Neural cell (in vitro differentiated cells): ENCODE measurements at regions not wholly inside any gene's neighbourhood (a gene's known extent, or its start where the extent isn't known, plus 50 kb on each side); places are given as distances from the start of the nearest gene placed in this dataset.

ENCODE experiments used
- H2AFZ ChIP-seq: fragments of 200-600, 300-800 bp; sonication (generic), shearing (Covaris generic); 2 replicates; pipeline ENCODE4 v1.6.0; 2014; ENCODE audit warnings: low read depth, mild to moderate bottlenecking, antibody characterized with exemption, low read length, moderate library complexity
- H3F3A ChIP-seq: fragments of 200-600 bp; shearing (Covaris generic); 2 replicates; pipeline ENCODE4 v1.6.1; 2016; ENCODE audit warnings: mild to moderate bottlenecking, moderate library complexity, mixed read lengths, antibody characterized with exemption, low read length; ENCODE audit not compliant: insufficient read depth, poor library complexity, severe bottlenecking
- H3K27ac ChIP-seq: fragments of 200-600, 300-800 bp; sonication (generic), shearing (Covaris generic); 2 replicates; pipeline ENCODE4 v1.5.1; 2014; ENCODE audit warnings: mild to moderate bottlenecking, low read length, moderate library complexity
- H3K27me3 ChIP-seq: fragments of 300-800, 200-600 bp; sonication (generic), shearing (Covaris generic); 2 replicates; pipeline ENCODE4 v1.6.0; 2014; ENCODE audit warnings: mild to moderate bottlenecking, low read depth, low read length, moderate library complexity; ENCODE audit not compliant: insufficient read depth
- H3K36me3 ChIP-seq: fragments of 300-800, 200-600 bp; sonication (generic), shearing (Covaris generic); 2 replicates; pipeline ENCODE4 v1.5.1; 2014; ENCODE audit warnings: mild to moderate bottlenecking, antibody characterized with exemption, low read length, moderate library complexity; ENCODE audit not compliant: insufficient read depth
- H3K4me2 ChIP-seq: fragments of 300-800, 200-600 bp; sonication (generic), shearing (Covaris generic); 2 replicates; pipeline ENCODE4 v1.6.0; 2014; ENCODE audit warnings: mild to moderate bottlenecking, low read length
- H3K4me3 ChIP-seq: fragments of 300-800, 200-600 bp; sonication (generic), shearing (Covaris generic); 2 replicates; pipeline ENCODE4 v1.5.1; 2014; ENCODE audit warnings: mild to moderate bottlenecking, low read length, moderate library complexity
- H3K79me2 ChIP-seq: fragments of 200-600 bp; shearing (Covaris generic); replicated peaks from 2 replicates; pipeline ENCODE4 v1.6.0; 2014; ENCODE audit warnings: mild to moderate bottlenecking, low read length, moderate library complexity; ENCODE audit not compliant: insufficient read depth
- H3K9ac ChIP-seq: fragments of 300-800, 200-600 bp; sonication (generic), shearing (Covaris generic); 2 replicates; pipeline ENCODE4 v1.6.1; 2016; ENCODE audit warnings: mild to moderate bottlenecking, low read length, mixed read lengths
- H3K9me2 ChIP-seq: fragments of 200-600 bp; shearing (Covaris generic); 2 replicates; pipeline ENCODE4 v1.6.1; 2016; ENCODE audit warnings: mild to moderate bottlenecking, low read length, mixed read lengths; ENCODE audit not compliant: insufficient read depth
- H3K9me3 ChIP-seq: fragments of 200-600, 300-800 bp; sonication (generic), shearing (Covaris generic); 2 replicates; pipeline ENCODE4 v1.6.1; 2016; ENCODE audit warnings: mild to moderate bottlenecking, mixed run types, low read length, moderate library complexity, mixed read lengths
- H4K20me1 ChIP-seq: fragments of 200-600 bp; shearing (Covaris generic); 2 replicates; pipeline ENCODE4 v1.6.1; 2016; ENCODE audit warnings: mild to moderate bottlenecking, mixed run types; ENCODE audit not compliant: insufficient read depth
- EP300 ChIP-seq: fragments of 450-650 bp; conservative IDR thresholded peaks from 2 replicates; pipeline ENCODE4 v1.6.1; 2014; ENCODE audit warnings: antibody characterized with exemption, mild to moderate bottlenecking, moderate library complexity; ENCODE audit not compliant: poor library complexity, severe bottlenecking
- EZH2 ChIP-seq: fragments of 200-600, 300-800 bp; shearing (Covaris generic), sonication (generic); IDR thresholded peaks from 2 replicates; pipeline ENCODE4 v1.6.1; 2014; ENCODE audit warnings: antibody characterized with exemption, low read length, borderline replicate concordance, mild to moderate bottlenecking; ENCODE audit not compliant: insufficient read depth, poor library complexity, severe bottlenecking
- MXI1 ChIP-seq: fragments of 450-650 bp; conservative IDR thresholded peaks from 2 replicates; pipeline ENCODE4 v1.6.1; 2014; ENCODE audit warnings: antibody characterized with exemption, mild to moderate bottlenecking; ENCODE audit not compliant: poor library complexity, severe bottlenecking
- POLR2AphosphoS5 ChIP-seq: IDR thresholded peaks from 2 replicates; pipeline ENCODE4 v1.6.1; 2012
- RAD21 ChIP-seq: fragments of 450-650 bp; conservative IDR thresholded peaks from 2 replicates; pipeline ENCODE4 v1.6.1; 2014; ENCODE audit warnings: antibody characterized with exemption, mild to moderate bottlenecking, moderate library complexity
- SMC3 ChIP-seq: fragments of 450-650 bp; conservative IDR thresholded peaks from 2 replicates; pipeline ENCODE4 v1.6.1; 2014; ENCODE audit warnings: antibody characterized with exemption, mild to moderate bottlenecking, moderate library complexity; ENCODE audit not compliant: poor library complexity
- TAF1 ChIP-seq: IDR thresholded peaks from 2 replicates; pipeline ENCODE4 v1.6.1; 2012; ENCODE audit warnings: low read depth
- TF ChIP-seq, protein P1 (sequence below): IDR thresholded peaks from 2 replicates; pipeline ENCODE4 v1.6.1; 2012; ENCODE audit warnings: borderline replicate concordance
- TF ChIP-seq, protein P2 (sequence below): fragments of 450-650 bp; IDR thresholded peaks from 2 replicates; pipeline ENCODE4 v1.5.1; 2014; ENCODE audit warnings: antibody characterized with exemption, mild to moderate bottlenecking, moderate library complexity; ENCODE audit not compliant: poor library complexity, severe bottlenecking

- H3K36me3 ChIP-seq = no peaks in the 10 kb centered on the region
- H3K27me3 ChIP-seq = no peaks in the 10 kb centered on the region
- no peaks in the 10 kb centered on the region for H3K79me2 ChIP-seq
- TF ChIP-seq EP300 = no peak
- TF ChIP-seq RAD21 = no peak
- TF ChIP-seq, protein P1, sequence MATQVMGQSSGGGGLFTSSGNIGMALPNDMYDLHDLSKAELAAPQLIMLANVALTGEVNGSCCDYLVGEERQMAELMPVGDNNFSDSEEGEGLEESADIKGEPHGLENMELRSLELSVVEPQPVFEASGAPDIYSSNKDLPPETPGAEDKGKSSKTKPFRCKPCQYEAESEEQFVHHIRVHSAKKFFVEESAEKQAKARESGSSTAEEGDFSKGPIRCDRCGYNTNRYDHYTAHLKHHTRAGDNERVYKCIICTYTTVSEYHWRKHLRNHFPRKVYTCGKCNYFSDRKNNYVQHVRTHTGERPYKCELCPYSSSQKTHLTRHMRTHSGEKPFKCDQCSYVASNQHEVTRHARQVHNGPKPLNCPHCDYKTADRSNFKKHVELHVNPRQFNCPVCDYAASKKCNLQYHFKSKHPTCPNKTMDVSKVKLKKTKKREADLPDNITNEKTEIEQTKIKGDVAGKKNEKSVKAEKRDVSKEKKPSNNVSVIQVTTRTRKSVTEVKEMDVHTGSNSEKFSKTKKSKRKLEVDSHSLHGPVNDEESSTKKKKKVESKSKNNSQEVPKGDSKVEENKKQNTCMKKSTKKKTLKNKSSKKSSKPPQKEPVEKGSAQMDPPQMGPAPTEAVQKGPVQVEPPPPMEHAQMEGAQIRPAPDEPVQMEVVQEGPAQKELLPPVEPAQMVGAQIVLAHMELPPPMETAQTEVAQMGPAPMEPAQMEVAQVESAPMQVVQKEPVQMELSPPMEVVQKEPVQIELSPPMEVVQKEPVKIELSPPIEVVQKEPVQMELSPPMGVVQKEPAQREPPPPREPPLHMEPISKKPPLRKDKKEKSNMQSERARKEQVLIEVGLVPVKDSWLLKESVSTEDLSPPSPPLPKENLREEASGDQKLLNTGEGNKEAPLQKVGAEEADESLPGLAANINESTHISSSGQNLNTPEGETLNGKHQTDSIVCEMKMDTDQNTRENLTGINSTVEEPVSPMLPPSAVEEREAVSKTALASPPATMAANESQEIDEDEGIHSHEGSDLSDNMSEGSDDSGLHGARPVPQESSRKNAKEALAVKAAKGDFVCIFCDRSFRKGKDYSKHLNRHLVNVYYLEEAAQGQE = no peak
- TF ChIP-seq MXI1 = no peak
- no peak for TF ChIP-seq TAF1
- TF ChIP-seq POLR2AphosphoS5 = no peak
- no peak for TF ChIP-seq SMC3
- TF ChIP-seq, protein P2, sequence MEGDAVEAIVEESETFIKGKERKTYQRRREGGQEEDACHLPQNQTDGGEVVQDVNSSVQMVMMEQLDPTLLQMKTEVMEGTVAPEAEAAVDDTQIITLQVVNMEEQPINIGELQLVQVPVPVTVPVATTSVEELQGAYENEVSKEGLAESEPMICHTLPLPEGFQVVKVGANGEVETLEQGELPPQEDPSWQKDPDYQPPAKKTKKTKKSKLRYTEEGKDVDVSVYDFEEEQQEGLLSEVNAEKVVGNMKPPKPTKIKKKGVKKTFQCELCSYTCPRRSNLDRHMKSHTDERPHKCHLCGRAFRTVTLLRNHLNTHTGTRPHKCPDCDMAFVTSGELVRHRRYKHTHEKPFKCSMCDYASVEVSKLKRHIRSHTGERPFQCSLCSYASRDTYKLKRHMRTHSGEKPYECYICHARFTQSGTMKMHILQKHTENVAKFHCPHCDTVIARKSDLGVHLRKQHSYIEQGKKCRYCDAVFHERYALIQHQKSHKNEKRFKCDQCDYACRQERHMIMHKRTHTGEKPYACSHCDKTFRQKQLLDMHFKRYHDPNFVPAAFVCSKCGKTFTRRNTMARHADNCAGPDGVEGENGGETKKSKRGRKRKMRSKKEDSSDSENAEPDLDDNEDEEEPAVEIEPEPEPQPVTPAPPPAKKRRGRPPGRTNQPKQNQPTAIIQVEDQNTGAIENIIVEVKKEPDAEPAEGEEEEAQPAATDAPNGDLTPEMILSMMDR = no peak
- TF ChIP-seq EZH2 = no peak
- no peaks in the 10 kb centered on the region for H3K9me2 ChIP-seq
- no peak overlapping the region for H3K4me2 ChIP-seq
- no peaks in the 10 kb centered on the region for H4K20me1 ChIP-seq
- no peak overlapping the region for H2AFZ ChIP-seq
- H3K9me3 ChIP-seq = no peaks in the 10 kb centered on the region
- H3F3A ChIP-seq = no peaks in the 10 kb centered on the region
- H3K4me3 ChIP-seq = no peak overlapping the region
- H3K9ac ChIP-seq = no peak overlapping the region
- no peak overlapping the region for H3K27ac ChIP-seq
Observed at GRCh38 chr16:86256995-86257394, 253.3 kb upstream of the FOXF1 start.

- Histone ChIP-seq H4K20me1 (no peaks in the 10 kb centered on the region), H3K9me3 (no peaks in the 10 kb centered on the region), H3F3A (no peaks in the 10 kb centered on the region), H3K4me2 (no peak overlapping the region), H3K4me3 (no peak overlapping the region), H3K36me3 (no peaks in the 10 kb centered on the region), H2AFZ (no peak overlapping the region), H3K27me3 (no peaks in the 10 kb centered on the region), H3K79me2 (no peaks in the 10 kb centered on the region), H3K9me2 (no peaks in the 10 kb centered on the region), H3K27ac (no peak overlapping the region), H3K9ac (no peak overlapping the region)
- no peak for TF ChIP-seq MXI1
- TF ChIP-seq TAF1 = no peak
- TF ChIP-seq RAD21 = no peak
- TF ChIP-seq SMC3 = no peak
- TF ChIP-seq, protein P1 = no peak
- no peak for TF ChIP-seq EZH2
- no peak for TF ChIP-seq POLR2AphosphoS5
- TF ChIP-seq EP300 = no peak
- TF ChIP-seq, protein P2 = no peak
Observed at GRCh38 chr16:86257546-86257945, 252.8 kb upstream of the FOXF1 start.
